ENCODE measurements at regions not wholly inside any gene's neighbourhood (a gene's known extent, or its start where the extent isn't known, plus 50 kb on each side); places are given as distances from the start of the nearest gene placed in this dataset.

DNA sequence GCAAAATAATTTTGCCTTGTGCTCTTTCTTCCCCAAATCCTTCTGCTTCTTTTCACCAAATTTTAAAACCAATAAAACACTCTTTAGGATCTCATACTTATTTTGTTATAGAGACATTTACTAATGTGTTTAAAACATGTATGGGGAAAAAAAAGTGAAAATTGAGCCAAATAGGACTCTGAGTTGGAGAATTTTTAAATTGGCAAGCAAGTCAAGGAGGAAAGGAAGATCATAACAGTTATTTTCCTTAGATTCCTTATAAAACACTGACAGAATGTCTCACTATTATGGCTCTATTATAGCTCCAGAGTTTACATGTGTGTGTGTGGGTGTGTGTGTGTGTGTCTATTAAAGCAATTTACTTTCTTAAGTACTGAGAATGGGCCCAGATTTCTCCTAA, 220.5 kb downstream of the SLC6A15 start:
- H3K27ac ChIP-seq: no peak overlapping the region
- TF ChIP-seq, protein P1, sequence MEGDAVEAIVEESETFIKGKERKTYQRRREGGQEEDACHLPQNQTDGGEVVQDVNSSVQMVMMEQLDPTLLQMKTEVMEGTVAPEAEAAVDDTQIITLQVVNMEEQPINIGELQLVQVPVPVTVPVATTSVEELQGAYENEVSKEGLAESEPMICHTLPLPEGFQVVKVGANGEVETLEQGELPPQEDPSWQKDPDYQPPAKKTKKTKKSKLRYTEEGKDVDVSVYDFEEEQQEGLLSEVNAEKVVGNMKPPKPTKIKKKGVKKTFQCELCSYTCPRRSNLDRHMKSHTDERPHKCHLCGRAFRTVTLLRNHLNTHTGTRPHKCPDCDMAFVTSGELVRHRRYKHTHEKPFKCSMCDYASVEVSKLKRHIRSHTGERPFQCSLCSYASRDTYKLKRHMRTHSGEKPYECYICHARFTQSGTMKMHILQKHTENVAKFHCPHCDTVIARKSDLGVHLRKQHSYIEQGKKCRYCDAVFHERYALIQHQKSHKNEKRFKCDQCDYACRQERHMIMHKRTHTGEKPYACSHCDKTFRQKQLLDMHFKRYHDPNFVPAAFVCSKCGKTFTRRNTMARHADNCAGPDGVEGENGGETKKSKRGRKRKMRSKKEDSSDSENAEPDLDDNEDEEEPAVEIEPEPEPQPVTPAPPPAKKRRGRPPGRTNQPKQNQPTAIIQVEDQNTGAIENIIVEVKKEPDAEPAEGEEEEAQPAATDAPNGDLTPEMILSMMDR (conservative IDR thresholded peaks at IDR 0.05): no peak
- TF ChIP-seq ZFX (IDR thresholded peaks at IDR 0.05): no peak

GRCh38 chr12:84691266-84691665, 221.3 kb downstream of the SLC6A15 start:
- H3K27ac ChIP-seq: no peak overlapping the region
- no peak for TF ChIP-seq ZFX (IDR thresholded peaks at IDR 0.05)
- TF ChIP-seq, protein P1 (conservative IDR thresholded peaks at IDR 0.05): no peak

GRCh38 chr12:84689638-84690037, 223.0 kb downstream of the SLC6A15 start:
- no peak overlapping the region for H3K27ac ChIP-seq
- no peak for TF ChIP-seq ZFX (IDR thresholded peaks at IDR 0.05)
- TF ChIP-seq, protein P1 (conservative IDR thresholded peaks at IDR 0.05): no peak

DNA sequence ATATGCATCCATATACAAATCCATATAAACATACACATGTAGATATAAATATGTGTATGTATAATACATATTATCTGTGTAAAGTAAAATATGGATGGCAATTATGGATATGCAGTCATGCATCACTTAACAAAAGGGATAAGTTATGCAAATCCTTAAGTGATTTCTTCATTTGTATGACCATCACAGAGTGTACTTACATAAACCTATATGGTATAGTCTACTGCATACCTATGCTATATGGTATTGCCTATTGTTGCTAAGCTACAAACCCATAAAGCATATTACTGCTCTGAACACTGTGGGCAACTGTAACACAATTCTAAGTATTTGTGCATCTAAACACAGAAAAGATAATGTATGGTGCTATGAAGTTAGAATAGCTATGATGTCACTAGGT, 227.2 kb downstream of the SLC6A15 start:
- TF ChIP-seq ZFX (IDR thresholded peaks at IDR 0.05): no peak
- TF ChIP-seq, protein P1 (conservative IDR thresholded peaks at IDR 0.05): no peak
- H3K27ac ChIP-seq: no peak overlapping the region

- TF ChIP-seq, protein P1 (conservative IDR thresholded peaks at IDR 0.05): no peak
- TF ChIP-seq ZFX (IDR thresholded peaks at IDR 0.05): no peak
- no peak overlapping the region for H3K27ac ChIP-seq
These were observed 235.8 kb downstream of the SLC6A15 start for GRCh38 chr12:84676787-84677186.

DNA sequence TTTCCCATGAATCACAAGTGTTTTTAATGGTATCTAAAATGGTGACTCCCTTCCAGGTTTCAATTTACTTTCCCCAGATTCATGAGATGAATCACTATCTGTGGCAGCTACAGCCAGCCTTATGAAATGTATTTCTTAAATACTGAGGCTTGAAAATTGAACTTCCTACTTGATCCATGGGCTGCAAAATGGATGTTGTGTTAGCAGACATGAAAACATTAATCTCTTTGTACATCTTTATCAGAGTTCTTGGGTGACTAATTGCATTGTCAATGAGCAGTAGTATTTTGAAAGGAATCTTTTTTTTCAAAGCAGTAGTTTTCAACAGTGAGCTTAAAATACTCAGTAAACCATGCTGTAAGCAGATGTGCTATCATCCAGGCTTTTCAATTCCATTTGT, 250.8 kb downstream of the SLC6A15 start:
- TF ChIP-seq, protein P1 (conservative IDR thresholded peaks at IDR 0.05): no peak
- TF ChIP-seq ZFX (IDR thresholded peaks at IDR 0.05): no peak
- no peak overlapping the region for H3K27ac ChIP-seq

DNA sequence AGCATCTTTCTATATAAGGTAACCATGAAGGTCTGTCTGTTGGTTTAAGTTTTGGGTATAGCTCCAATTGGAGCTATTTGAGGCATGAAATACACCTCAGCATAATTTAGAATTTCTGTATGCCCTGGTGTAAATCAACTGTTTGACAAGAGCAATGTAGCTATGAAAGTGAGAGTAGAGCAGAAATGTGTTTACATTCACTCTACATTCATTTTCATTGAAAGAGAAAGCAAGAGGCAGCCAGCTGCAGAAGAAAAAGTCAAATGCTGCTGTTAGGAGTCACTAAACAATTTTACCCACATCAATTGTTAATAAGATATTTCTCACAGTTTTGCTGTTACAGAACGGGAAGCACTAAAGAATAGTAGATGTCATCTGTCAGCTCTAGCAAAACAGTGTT, 252.5 kb downstream of the SLC6A15 start:
- no peak for TF ChIP-seq ZFX (IDR thresholded peaks at IDR 0.05)
- TF ChIP-seq, protein P1 (conservative IDR thresholded peaks at IDR 0.05): no peak
- H3K27ac ChIP-seq: no peak overlapping the region
